SK-N-SH (cell line): ENCODE measurements at regions not wholly inside any gene's neighbourhood (a gene's known extent, or its start where the extent isn't known, plus 50 kb on each side); places are given as distances from the start of the nearest gene placed in this dataset.

Source experiments
- CTCF ChIA-PET: fragments of 300-600, 350-600 bp; formaldehyde crosslinking; extraction: SDS; loops from one replicate; lab custom pipeline; 2021; lab: Yijun Ruan, JAX
- POLR2A ChIA-PET: fragments of 350-600 bp; sonication (Branson Sonifier 250); formaldehyde crosslinking; extraction: SDS; loops from one replicate; lab custom pipeline; 2020; ENCODE audit warnings: antibody characterized with exemption, inconsistent platforms; lab: Yijun Ruan, JAX
- DNase-seq: peaks from one replicate; pipeline ENCODE4 v3.0.0; 2012
- H2AFZ ChIP-seq: fragments of 200-600 bp; sonication (generic); 2 replicates; pipeline ENCODE4 v1.8.1; 2016; ENCODE audit warnings: antibody characterized with exemption, mild to moderate bottlenecking, low read depth
- H3F3A ChIP-seq: fragments of 200-600 bp; sonication (generic); replicated peaks from 2 replicates; pipeline ENCODE3; 2016; ENCODE audit warnings: antibody characterized with exemption, mild to moderate bottlenecking; ENCODE audit not compliant: insufficient read depth
- H3K27ac ChIP-seq, 2 experiments: fragments of 200-500 bp in 1 of 2; fragments of 200-600 bp in 1 of 2; sonication (Bioruptor generic) in 1 of 2; sonication (generic), shearing (Covaris generic) in 1 of 2; 2 replicates each; pipeline versions ENCODE4 v1.5.1 to v1.6.1; 2014 to 2016; ENCODE audit warnings: low read depth in 2 of 2, inconsistent platforms in 1 of 2, low read length in 1 of 2, mild to moderate bottlenecking in 1 of 2, mixed read lengths in 1 of 2
- H3K27me3 ChIP-seq: fragments of 200-600 bp; sonication (generic), shearing (Covaris generic); 2 replicates; pipeline ENCODE4 v1.6.1; 2016; ENCODE audit warnings: mixed run types; ENCODE audit not compliant: insufficient read depth
- H3K36me3 ChIP-seq, 2 experiments: fragments of 200-500 bp in 1 of 2; fragments of 200-600 bp in 1 of 2; sonication (Bioruptor generic) in 1 of 2; sonication (generic) in 1 of 2; replicated peaks in 1 of 2; 2 replicates each; pipeline versions ENCODE3 to v1.5.1; 2014 to 2016; ENCODE audit warnings: low read length in 1 of 2, mild to moderate bottlenecking in 1 of 2; ENCODE audit not compliant: insufficient read depth in 2 of 2, control insufficient read depth in 1 of 2
- H3K4me1 ChIP-seq, 2 experiments: fragments of 200-500 bp in 1 of 2; fragments of 200-600 bp in 1 of 2; sonication (Bioruptor generic) in 1 of 2; sonication (generic), shearing (Covaris generic) in 1 of 2; 2 replicates each; pipeline versions ENCODE4 v1.5.1 to v1.6.1; 2014 to 2016; ENCODE audit warnings: low read depth in 1 of 2, low read length in 1 of 2, mixed run types in 1 of 2; ENCODE audit not compliant: insufficient read depth in 2 of 2, control insufficient read depth in 1 of 2
- H3K4me2 ChIP-seq: fragments of 200-600 bp; sonication (generic), shearing (Covaris generic); 2 replicates; pipeline ENCODE4 v1.6.1; 2017; ENCODE audit warnings: mixed run types
- H3K4me3 ChIP-seq, 2 experiments: fragments of 200-500 bp in 1 of 2; fragments of 200-600 bp in 1 of 2; sonication (Bioruptor generic) in 1 of 2; sonication (generic), shearing (Covaris generic) in 1 of 2; 2 replicates each; pipeline versions ENCODE4 v1.5.1 to v1.8.1; 2014 to 2016; ENCODE audit warnings: low read depth in 2 of 2, inconsistent platforms in 1 of 2, low read length in 1 of 2, mild to moderate bottlenecking in 1 of 2, mixed read lengths in 1 of 2, moderate library complexity in 1 of 2
- H3K79me2 ChIP-seq: fragments of 200-600 bp; sonication (generic); 2 replicates; pipeline ENCODE4 v1.8.1; 2017; ENCODE audit warnings: mild to moderate bottlenecking; ENCODE audit not compliant: insufficient read depth
- H3K9ac ChIP-seq: fragments of 200-600 bp; sonication (generic); 2 replicates; pipeline ENCODE4 v1.6.1; 2017; ENCODE audit warnings: mixed run types
- H3K9me2 ChIP-seq: fragments of 200-600 bp; sonication (generic); 2 replicates; pipeline ENCODE4 v1.6.1; 2017; ENCODE audit warnings: mixed run types
- H3K9me3 ChIP-seq: fragments of 200-600 bp; sonication (generic); 2 replicates; pipeline ENCODE4 v1.6.1; 2017; ENCODE audit warnings: mixed run types, mild to moderate bottlenecking, moderate library complexity
- H4K20me1 ChIP-seq: fragments of 200-600 bp; sonication (generic); 2 replicates; pipeline ENCODE4 v1.6.1; 2017; ENCODE audit warnings: mild to moderate bottlenecking, mixed run types; ENCODE audit not compliant: insufficient read depth
- CHD2 ChIP-seq: fragments of 150-350 bp; IDR thresholded peaks from 2 replicates; pipeline ENCODE4 v1.6.1; 2018; ENCODE audit warnings: low read length; ENCODE audit not compliant: partially characterized antibody
- CTCF ChIP-seq: fragments of 200-600 bp; sonication (generic); IDR thresholded peaks from 2 replicates; pipeline ENCODE4 v1.6.1; 2017; ENCODE audit warnings: antibody characterized with exemption, mild to moderate bottlenecking, moderate library complexity
- ELF1 ChIP-seq: IDR thresholded peaks from 2 replicates; pipeline ENCODE4 v1.4.0; 2012
- EP300 ChIP-seq, 2 experiments: IDR thresholded peaks; 2 replicates each; pipeline versions ENCODE4 v1.4.0 to v1.6.1; 2012; ENCODE audit warnings: borderline replicate concordance in 1 of 2, low read depth in 1 of 2, low read length in 1 of 2
- FOSL2 ChIP-seq: IDR thresholded peaks from 2 replicates; pipeline ENCODE4 v1.4.0; 2012; ENCODE audit warnings: low read depth, mild to moderate bottlenecking, moderate library complexity, borderline replicate concordance
- FOXJ3 ChIP-seq: sonication (generic); formaldehyde crosslinking; IDR thresholded peaks from 2 replicates; pipeline ENCODE4 v1.5.1; 2020; ENCODE audit warnings: mild to moderate bottlenecking, missing genetic modification reagents
- FOXM1 ChIP-seq: IDR thresholded peaks from 2 replicates; pipeline ENCODE4 v1.4.0; 2012; ENCODE audit warnings: low read depth, mild to moderate bottlenecking
- GATA2 ChIP-seq: sonication (generic); formaldehyde crosslinking; IDR thresholded peaks from 2 replicates; pipeline ENCODE4 v1.5.0; 2020; ENCODE audit warnings: mild to moderate bottlenecking, missing genetic modification reagents
- MXI1 ChIP-seq: IDR thresholded peaks from 2 replicates; pipeline ENCODE4 v1.6.1; 2012; ENCODE audit warnings: mild to moderate bottlenecking, low read depth, low read length, improper control_type of control experiment
- NFIC ChIP-seq: IDR thresholded peaks from 2 replicates; pipeline ENCODE4 v1.4.0; 2012; ENCODE audit warnings: borderline replicate concordance
- NRF1 ChIP-seq: IDR thresholded peaks from 2 replicates; pipeline ENCODE4 v1.6.1; 2012; ENCODE audit warnings: low read depth, mild to moderate bottlenecking, low read length
- PBX3 ChIP-seq: IDR thresholded peaks from 2 replicates; pipeline ENCODE4; 2012
- POLR2AphosphoS5 ChIP-seq: IDR thresholded peaks from 2 replicates; pipeline ENCODE4 v1.6.1; 2012; ENCODE audit warnings: low read depth, low read length
- RAD21 ChIP-seq: IDR thresholded peaks from 2 replicates; pipeline ENCODE4 v1.6.1; 2012; ENCODE audit warnings: mild to moderate bottlenecking, low read length
- RFX5 ChIP-seq: IDR thresholded peaks from 2 replicates; pipeline ENCODE4 v1.6.1; 2012; ENCODE audit warnings: mild to moderate bottlenecking, improper control_type of control experiment, low read length
- RXRA ChIP-seq: IDR thresholded peaks from 2 replicates; pipeline ENCODE4 v1.4.0; 2012; ENCODE audit warnings: low read depth, mild to moderate bottlenecking, borderline replicate concordance
- SIN3A ChIP-seq: IDR thresholded peaks from 2 replicates; pipeline ENCODE4 v1.6.1; 2012; ENCODE audit warnings: low read depth, mild to moderate bottlenecking, low read length, moderate library complexity, borderline replicate concordance
- SMC3 ChIP-seq: IDR thresholded peaks from 2 replicates; pipeline ENCODE4 v1.6.1; 2012; ENCODE audit warnings: low read depth, low read length, improper control_type of control experiment
- TAF1 ChIP-seq: IDR thresholded peaks from 2 replicates; pipeline ENCODE4 v1.6.1; 2012; ENCODE audit warnings: low read depth, mild to moderate bottlenecking, low read length, moderate library complexity, borderline replicate concordance
- YY1 ChIP-seq: IDR thresholded peaks from 2 replicates; pipeline ENCODE4 v1.4.0; 2012; ENCODE audit warnings: low read depth, mild to moderate bottlenecking
- WGBS: methylation state at CpG from one replicate; pipeline ENCODE4 v1.1.6; 2017; ENCODE audit warnings: low lambda C conversion rate; 5-methylcytosine and 5-hydroxymethylcytosine counted together
- TF ChIP-seq, protein P1 (sequence below): IDR thresholded peaks from 2 replicates; pipeline ENCODE4 v1.4.0; 2012; ENCODE audit warnings: low read depth, borderline replicate concordance
- TF ChIP-seq, protein P2 (sequence below): IDR thresholded peaks from 2 replicates; pipeline ENCODE4 v1.4.0; 2012; ENCODE audit warnings: low read depth, borderline replicate concordance

GRCh38 chr4:65007841-65008439 lies 598.7 kb upstream of the TECRL start:
- POLR2A ChIA-PET: no interaction called here
- H3K27ac ChIP-seq: no peak overlapping the region
- H3K9me3 ChIP-seq: no peaks in the 10 kb centered on the region
- peak; percentile 8 for DNase-seq
- no peaks in the 10 kb centered on the region for H3K79me2 ChIP-seq
- H3K4me1 ChIP-seq: no peaks in the 10 kb centered on the region
- H3K9ac ChIP-seq: no peak overlapping the region
- H3K27me3 ChIP-seq: no peaks in the 10 kb centered on the region
- CTCF ChIA-PET: interaction anchor here (0.8 to 1.2 kb wide), 3 partner anchors 22 to 373 kb away, joined by 3 to 4 read pairs (median 3); no protein-coding TSS in a partner anchor
- H3K4me3 ChIP-seq: no peak overlapping the region
- 7% methylated on average over 5 of the region's 5 CpGs for WGBS
- no peak overlapping the region for H3K4me2 ChIP-seq
- no peaks in the 10 kb centered on the region for H3K36me3 ChIP-seq
- no peaks in the 10 kb centered on the region for H4K20me1 ChIP-seq
- H2AFZ ChIP-seq: no peak overlapping the region
- TF ChIP-seq RAD21 (peak; percentile 52), CTCF (peak; percentile 75), RFX5 (no peak), SMC3 (no peak), SIN3A (no peak), FOXJ3 (CRISPR knock-in tag) (no peak), CHD2 (no peak), FOXM1 (no peak)
- TF ChIP-seq, protein P1, sequence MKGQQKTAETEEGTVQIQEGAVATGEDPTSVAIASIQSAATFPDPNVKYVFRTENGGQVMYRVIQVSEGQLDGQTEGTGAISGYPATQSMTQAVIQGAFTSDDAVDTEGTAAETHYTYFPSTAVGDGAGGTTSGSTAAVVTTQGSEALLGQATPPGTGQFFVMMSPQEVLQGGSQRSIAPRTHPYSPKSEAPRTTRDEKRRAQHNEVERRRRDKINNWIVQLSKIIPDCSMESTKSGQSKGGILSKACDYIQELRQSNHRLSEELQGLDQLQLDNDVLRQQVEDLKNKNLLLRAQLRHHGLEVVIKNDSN: no peak
- H3F3A ChIP-seq: no peaks in the 10 kb centered on the region
- H3K9me2 ChIP-seq: no peaks in the 10 kb centered on the region

DNA sequence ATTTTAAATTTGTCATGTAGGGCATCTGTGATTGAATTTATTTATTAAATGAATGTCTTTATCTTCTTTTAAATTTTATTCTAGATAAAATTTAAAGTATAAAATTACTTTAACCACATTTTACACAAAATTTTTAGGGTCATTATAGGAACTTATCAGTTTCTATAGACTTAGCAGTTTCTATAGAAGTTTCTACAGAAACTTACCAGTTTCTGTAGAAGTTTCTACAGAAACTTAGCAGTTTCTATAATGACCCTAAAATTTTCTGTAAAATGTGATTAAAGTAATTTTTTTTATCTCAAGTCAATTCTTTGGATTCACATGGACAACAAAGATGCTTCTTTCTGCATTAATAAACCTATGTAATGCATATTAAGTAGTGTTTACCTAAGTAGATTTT lies 565.9 kb upstream of the TECRL start:
- DNase-seq: no peak
- Histone ChIP-seq H3K9me3 (no peaks in the 10 kb centered on the region), H3K27me3 (no peaks in the 10 kb centered on the region), H3K36me3 (no peaks in the 10 kb centered on the region), H3K4me2 (no peak overlapping the region), H3K79me2 (no peaks in the 10 kb centered on the region), H4K20me1 (no peaks in the 10 kb centered on the region), H3K9ac (no peak overlapping the region), H2AFZ (no peak overlapping the region), H3K27ac (no peak overlapping the region), H3F3A (no peaks in the 10 kb centered on the region), H3K4me3 (no peak overlapping the region), H3K4me1 (no peaks in the 10 kb centered on the region), H3K9me2 (no peaks in the 10 kb centered on the region)
- ChIA-PET CTCF (no interaction called here), POLR2A (no interaction called here)
- TF ChIP-seq PBX3 (no peak), CTCF (no peak), GATA2 (CRISPR knock-in tag) (no peak), FOSL2 (no peak), NRF1 (no peak), YY1 (no peak), POLR2AphosphoS5 (no peak), ELF1 (no peak), MXI1 (no peak), EP300 (IDR thresholded peaks at IDR 0.05; ENCODE audit: borderline replicate concordance in 1 of 2, low read depth in 1 of 2, low read length in 1 of 2) (no peak), RXRA (no peak), RFX5 (no peak), TAF1 (no peak), NFIC (no peak)
- TF ChIP-seq, protein P2, sequence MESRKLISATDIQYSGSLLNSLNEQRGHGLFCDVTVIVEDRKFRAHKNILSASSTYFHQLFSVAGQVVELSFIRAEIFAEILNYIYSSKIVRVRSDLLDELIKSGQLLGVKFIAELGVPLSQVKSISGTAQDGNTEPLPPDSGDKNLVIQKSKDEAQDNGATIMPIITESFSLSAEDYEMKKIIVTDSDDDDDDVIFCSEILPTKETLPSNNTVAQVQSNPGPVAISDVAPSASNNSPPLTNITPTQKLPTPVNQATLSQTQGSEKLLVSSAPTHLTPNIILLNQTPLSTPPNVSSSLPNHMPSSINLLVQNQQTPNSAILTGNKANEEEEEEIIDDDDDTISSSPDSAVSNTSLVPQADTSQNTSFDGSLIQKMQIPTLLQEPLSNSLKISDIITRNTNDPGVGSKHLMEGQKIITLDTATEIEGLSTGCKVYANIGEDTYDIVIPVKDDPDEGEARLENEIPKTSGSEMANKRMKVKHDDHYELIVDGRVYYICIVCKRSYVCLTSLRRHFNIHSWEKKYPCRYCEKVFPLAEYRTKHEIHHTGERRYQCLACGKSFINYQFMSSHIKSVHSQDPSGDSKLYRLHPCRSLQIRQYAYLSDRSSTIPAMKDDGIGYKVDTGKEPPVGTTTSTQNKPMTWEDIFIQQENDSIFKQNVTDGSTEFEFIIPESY: no peak
